HG03280 (cell line): ENCODE measurements at regions not wholly inside any gene's neighbourhood (a gene's known extent, or its start where the extent isn't known, plus 50 kb on each side); places are given as distances from the start of the nearest gene placed in this dataset.
"Not testable (repeated sequence)": the region's sequence is repeated elsewhere in the genome, so short reads cannot be mapped to it uniquely, and the experiment has no call there.

Source experiments
- ATAC-seq: cut with Tn5 transposase; IDR thresholded peaks from one replicate; pipeline ENCODE4 v1.9.1; 2021; ENCODE audit warnings: mild to moderate bottlenecking, moderate library complexity; ENCODE audit not compliant: unreplicated experiment

DNA sequence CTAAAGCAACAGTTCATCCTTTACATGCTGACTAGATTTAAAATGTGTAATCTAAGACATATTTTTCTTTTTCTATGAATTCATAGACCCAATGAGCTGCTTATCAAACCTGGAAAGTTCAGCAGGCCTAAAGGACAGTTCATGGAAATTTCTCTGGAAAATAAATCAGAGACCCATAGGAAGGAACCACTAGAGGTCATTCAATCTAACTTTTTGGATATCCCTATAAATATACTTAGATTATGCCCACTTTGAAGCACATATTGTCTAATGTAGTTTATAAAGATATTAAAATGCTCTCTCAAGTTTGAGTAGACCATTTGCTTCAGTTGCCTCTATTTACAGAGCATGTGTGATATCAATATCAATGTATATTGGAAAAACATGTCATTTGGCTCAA is 473.0 kb downstream of the FAT4 start:
- no peak for ATAC-seq

DNA sequence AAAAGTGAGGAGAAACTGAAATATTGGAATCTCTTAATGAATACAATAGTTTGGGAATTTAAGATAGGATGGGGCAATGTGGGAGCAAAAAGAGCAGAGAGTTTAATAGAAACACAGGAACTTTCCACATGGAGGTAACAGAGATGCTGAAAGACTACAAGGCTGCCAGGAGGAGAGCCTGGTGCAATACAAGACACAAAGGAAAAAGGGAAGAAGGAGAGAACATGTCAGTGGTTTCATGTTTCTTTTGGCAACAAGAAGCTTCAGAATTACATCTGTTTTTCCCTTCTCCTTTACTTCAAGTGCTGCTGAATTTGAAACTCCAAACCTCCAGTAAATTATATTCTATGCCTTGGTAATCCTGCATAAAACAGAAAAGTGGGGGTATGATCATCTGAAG is 474.3 kb downstream of the FAT4 start:
- no peak for ATAC-seq

DNA sequence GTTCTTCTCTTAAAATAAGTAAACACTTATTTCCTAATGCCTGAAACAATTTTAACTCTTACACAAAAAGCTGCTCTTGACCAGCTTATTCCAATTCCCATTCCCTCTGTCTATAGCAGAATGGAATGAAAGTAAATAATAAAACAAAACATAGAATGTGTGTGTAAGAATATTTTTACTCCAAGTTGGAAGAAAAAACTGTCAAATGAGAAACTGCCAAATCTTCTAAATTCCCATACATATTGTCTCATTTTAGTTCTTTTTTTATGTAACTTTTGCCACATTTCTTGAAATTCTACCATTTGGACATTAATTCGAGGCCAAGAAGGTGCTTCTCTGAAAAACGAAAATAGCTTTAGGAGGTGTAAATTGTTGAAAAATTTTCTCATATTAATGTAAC is 477.1 kb downstream of the FAT4 start:
- no peak for ATAC-seq

DNA sequence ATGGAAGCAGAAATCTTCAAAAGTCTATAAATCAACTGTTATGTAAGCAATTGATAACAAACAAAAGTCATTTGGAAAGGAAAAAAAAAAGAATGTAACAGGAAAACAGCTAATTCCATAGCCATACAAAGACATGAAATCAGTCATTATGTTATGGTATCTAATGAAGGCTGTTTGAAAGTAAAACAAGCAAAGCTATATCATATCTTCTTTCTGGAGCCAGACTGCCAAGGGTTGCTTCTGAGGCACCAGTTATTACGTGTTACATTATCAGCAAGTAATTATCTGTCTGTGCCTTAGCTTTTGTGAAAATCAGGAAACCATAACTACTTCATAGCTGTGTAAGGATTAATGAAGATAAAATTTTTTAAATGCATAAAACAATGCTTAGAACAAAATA is 480.2 kb downstream of the FAT4 start:
- no peak for ATAC-seq

DNA sequence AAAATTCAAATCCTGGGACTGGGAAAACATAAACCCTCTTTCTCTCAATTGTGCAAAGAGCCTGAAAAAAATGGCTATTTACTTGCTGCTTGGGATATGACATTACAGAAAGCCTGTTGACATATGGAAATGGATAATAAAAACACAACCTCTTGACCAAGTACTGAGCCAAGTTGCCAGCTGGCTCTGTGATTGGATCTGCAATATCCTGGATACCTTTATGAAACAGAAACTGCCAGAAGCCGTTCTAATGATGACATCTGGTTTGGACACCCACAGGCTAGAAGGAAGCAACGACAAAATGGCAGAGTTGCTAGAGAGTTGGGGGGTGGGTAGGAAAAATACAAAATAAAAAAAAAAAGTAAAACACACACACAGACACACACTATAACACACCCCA is 481.4 kb downstream of the FAT4 start:
- ATAC-seq, result no peak

DNA sequence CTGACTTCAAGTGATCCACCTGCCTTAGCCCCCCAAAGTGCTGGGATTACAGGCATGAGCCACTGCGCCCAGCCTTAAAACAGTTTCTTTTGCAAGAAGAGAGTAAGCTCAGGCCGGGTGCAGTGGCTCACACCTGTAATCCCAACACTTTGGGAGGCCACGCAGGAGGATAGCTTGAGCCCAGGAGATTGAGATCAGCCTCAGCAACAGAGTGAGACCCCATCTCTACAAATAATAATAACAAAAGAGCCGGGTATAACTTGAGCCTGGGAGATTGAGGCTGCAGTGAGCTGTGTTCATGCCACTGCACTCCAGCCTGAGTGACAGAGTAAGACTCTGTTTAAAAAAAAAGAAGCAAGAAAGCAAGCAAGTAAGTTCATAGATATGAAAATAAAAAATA is 482.9 kb downstream of the FAT4 start:
- not testable (repeated sequence) for ATAC-seq

DNA sequence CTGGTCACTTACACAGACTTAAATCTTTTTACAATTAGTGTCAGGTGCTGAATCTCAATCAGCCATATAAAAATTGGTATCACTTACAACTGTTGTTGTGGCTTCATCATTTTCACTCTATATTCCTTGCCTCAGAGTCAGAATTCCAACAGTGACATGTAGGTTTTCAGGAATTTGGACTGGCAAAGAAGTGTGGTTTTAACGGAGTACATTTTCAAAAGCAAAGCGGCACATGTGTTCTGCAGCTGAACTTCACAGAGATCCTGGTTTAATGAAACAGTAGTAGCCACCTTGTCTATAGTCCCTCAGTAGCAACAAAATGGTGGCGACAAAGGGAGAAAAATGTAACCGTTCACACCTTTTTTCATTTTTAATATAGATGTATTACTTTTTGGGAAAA is 486.6 kb downstream of the FAT4 start:
- no peak for ATAC-seq

DNA sequence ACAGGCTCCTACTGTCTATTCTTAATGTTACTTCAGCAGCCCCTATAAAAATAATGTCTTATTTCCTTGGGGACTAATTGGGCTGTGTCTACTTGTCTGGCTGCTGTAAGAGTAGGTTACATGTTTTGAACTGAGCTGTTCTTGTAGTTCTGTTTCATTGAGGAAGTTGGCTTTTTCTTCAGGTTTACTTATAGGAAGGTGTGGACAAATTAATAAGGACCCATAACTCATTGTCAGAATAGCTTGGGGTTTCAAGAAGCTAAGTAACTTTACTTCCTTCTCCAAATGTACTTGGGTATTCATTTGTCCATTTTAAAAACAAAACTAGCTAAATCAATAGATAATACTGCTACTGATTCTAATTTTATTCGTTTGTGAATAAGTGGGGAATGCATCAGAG is 487.2 kb downstream of the FAT4 start:
- ATAC-seq, result no peak

DNA sequence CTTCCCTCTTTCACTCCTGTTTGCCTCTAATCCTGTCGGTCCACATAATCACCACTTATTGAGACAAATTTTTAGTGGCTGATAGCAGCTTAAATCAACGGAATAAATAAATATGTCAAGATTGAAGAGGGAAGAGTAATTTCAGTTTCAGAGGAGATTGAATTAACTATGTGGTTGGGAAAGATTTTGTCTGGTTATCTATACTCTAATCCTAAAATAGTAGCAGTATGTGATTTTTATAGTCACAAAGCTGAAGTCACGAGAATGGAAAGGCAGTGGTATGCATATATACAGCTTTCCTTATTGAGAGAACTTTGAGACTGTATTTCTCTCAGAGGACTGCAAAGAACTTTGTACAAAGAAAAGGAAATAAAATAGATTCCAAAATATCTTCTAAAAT is 493.3 kb downstream of the FAT4 start:
- no peak for ATAC-seq

DNA sequence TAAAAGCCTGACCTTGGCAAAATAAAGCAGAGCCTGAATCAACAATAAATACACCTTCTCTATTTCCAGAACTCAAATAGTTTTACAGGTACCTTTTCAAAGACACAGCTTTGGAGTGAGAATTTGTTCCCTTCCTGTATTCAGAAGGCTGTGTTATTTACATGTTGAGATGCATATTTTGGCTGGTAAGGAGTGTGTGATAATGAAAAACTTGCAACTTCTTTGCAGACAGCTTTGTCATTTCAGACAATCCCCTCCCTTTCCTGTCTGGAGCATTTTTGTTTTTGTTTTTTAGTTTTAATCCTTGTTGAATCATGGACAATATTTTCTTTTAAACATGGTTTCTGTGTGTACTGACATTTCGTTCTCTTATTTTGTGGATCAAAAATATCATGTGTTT is 493.8 kb downstream of the FAT4 start:
- no peak for ATAC-seq

DNA sequence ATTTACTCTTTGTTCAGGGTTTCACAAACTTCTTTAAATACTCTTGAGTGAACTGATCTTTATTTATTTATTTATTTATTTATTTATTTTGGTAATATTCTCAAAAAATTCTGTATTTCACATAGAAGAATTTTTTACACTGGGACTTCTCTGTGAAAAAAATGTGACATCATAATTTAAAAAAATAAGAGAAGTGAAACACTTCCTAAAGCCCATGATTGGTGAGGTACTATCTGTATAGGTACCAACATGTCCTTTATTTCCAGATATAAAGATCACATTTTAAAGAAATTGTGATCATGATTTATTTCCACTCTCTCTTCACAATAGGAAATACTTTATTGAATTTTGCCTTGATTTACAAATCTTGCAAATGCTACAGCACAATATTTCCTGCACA is 497.1 kb downstream of the FAT4 start:
- ATAC-seq, result no peak

DNA sequence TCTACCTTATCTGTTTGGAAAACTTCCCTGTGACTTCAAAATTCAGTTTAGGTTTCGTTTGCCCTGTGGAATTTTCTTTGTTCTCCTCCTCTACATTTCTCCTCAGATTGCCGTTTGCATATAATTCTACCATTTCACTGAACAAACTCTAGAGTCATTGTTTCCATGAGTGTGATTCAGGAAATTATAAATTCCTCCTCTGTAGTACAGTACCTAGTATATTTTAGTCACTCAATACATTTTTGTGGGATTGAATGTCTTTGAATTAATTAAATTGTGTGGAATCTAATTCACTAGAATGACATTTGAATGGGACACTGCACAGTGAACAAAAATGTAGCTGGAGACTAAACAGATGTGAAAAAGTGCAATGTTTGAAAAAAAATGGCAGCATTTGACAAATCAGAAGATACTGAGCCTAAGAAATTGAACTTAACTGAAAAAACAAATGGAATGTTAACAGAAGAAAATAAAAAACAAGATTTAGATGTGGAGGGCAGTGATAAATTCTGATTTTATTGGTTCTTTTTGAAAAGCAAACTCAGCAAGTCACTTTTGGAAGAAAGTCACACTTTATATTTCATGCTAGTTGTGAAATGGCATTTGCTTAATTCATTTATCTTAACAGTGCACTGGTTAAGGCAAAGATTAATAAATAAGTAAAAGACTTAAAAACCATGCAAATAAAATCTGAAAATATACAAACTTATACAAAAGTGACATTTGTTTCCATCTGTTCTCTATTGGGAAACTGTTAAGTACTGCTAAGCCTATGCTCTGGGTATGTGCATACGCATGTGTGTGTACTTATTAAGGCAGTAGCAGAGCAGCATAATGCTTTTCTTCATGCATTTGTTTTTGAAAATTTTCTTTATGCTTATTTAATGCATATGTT is 512.3 kb downstream of the FAT4 start:
- no peak for ATAC-seq

DNA sequence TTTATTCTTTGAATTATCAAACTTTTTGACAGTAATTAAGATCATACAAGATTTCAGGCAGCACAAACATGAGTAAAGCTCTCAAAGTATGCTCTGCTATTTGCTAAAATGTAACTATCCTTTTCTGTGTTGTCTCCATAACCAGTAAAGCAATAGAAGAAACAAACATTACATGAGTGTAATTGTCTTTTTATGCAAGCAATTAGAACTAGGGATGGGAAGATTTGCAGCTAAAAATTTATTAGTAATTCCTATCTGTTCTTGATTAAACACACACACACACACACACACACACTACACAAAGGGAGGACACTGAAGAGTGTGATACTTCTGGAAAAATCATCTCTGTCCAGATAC is 512.9 kb downstream of the FAT4 start:
- ATAC-seq, result no peak

DNA sequence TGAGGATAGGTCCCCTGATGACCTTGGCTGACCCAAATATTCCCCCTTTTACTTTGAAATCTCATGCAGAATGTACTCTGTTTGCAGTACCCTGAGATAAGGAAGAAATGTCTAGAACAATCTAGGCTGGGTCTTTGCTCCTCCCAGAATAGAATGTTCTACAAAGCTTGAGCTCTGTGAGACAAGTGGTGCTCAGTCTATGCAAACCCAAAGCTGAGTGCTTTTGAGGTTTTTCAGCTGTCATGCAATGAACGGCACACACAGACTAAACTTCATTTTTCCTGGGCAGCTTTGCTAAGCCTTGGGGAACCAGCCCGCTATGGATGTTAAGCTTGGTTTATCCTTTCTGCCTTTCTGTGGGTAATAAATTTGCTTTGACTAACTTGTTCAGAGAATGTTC is 513.6 kb downstream of the FAT4 start:
- ATAC-seq, result no peak

DNA sequence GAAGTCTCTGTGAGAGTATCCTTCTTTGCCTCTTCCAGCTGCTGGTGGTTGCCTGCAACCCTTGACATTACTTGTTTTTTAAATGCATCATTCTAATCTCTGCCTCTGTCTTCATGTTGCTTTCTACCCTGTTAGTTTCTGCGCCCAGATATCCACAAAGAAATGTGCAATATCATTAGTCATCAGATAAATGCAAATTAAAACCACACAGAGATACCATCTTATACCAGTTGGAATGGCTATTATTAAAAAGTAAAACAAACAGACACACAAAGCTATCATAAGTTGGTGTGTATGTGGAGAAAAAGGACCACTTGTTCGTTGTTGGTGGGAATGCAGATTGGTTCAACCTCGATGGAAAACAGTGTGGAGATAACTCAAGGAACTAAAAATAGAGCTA is 517.4 kb downstream of the FAT4 start:
- no peak for ATAC-seq

DNA sequence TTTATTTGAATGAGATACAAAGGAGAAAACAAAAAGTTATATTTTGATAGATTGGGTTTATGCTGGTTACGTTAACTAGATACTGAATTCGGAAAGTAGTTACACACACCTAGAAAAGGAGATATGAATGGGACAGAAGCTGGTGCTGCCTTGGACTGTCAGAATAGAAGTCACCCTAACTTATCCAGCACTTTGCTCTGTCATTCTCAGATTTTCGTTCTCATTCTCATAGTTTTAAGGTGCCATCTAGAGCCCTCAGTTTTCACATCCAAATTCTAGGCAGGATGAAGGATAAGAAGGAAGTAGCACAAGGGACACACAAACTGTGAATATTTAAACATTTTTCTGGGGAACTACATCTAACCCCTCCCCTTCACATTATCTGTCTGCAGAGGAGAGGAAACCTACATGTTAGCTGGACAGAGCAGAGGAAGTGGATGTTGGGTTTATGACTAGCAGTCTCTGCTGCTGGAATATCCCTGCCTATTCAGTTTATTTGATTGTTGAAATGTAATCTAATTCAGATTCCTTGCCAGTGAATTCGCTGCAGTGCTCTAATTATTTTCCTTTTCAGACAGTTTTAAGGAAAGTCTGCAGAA is 521.9 kb downstream of the FAT4 start:
- no peak for ATAC-seq

DNA sequence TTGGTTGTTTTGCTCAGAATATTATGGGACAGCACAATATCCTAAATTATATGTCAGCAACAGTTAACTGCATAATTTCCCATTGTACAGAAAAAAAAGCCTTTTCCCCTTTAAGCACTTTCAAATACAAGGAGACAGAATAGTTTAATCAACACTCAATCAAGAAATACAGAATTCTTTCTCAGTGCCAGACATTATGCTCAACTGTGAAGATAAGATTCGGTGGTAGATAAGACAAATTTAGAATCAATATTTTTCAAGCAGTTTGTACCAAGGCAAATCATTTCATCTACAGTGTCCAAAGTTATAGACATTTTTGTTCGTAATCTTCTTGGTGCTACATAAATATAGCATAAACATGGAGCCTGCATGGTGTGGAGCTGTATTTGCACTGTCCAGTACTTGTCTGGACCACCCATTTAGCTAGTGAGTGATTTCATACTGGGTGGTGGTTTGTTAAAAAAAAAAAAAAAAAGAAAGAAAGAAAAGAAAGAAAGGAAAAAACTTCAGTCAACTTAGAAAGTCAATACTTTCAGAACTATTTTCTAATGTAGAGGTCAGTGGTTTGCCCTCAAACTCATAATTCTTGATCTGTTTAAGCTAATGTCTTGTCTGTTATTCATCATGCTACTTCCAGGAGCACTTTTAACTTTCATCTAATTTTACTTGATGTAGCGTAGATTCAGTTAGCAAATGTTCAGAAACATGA is 522.9 kb downstream of the FAT4 start:
- no peak for ATAC-seq

DNA sequence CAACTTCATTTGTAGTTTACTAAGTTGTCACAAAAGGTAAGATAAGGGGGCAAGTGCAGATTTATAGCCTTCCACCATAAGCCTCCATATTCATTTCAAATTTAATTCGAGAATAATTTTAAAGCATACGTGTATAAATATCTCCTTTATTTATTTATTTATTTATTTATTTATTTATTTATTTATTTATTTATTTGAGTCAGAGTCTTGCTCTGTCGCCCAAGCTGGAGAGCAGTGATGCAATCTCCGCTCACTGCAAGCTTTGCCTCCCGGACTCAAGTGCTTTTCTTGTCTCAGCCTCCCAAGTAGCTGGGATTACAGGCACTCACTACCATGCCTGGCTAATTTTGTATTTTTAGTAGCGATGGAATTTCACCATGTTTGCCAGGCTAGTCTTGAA is 523.4 kb downstream of the FAT4 start:
- ATAC-seq, result no peak

DNA sequence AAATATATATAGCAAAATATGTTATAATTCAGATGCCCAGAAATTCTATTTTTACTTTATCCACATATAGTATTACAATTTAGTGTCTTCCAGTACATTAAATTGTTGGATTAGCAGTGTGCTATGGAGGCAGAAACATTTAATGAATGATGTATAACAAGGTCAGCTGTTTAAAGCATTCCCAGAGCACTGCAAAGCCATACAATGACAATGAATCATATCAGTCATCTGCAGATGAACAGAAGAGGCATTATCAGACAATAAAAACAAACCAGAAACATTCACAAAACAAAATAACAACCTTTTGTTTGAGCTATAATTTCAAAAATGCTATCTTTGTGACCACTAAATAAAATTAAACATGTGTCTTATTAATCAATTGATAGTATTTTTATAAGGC is 524.2 kb downstream of the FAT4 start:
- no peak for ATAC-seq

DNA sequence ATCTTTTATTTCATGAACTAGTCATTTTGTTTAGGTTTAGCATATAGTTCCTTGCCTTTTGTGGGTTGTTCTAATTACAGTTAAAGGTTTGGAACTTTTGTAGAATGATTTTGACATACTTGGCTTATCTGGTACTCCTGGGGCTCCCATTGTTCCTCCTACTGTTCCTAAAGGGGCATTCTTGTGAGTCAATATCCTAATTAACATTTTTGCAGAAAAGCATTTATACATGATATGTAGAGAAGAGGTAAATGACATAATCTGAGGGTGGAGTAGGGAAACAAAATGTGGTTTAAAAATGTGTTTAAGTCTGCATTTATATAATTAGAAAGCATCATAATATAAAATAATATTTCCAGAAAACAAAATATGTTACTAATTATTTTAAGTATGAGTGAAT is 529.2 kb downstream of the FAT4 start:
- ATAC-seq, result no peak

DNA sequence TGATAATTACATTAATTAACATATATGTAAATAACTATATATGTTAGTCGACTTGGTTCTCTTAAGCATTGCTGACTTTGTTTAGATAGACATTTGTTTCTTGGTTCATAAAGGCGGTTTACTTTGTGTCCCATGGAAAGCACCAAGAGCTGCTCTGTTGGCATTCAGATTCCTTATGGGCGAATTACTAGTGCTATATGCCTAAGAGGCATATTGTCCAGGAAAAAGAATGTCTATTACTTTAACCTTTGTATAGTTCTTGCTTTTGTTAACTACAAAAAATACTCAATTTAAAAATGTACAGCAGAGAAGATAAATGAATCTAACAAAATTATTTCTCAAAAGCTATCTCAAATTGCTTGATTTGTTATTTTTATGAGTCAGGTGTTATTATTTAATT is 532.8 kb downstream of the FAT4 start:
- ATAC-seq, result no peak

DNA sequence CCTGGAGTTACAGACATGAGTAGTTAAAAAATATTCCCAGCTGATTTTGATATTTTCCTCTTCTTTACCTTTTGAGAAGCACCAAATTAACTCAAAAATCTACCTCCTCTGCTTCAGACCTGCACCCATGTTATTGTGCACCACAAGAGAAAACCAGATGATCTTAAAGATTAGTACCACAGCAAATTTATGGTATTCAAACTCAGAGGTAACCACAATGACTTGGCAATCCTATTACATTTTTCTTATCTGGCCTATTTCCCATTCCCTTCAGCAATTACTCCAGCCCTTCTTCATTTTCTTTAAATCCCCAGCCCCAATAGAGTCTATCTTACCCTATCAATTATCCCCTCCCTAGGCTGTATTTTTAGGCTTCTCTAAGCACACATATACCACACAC is 535.1 kb downstream of the FAT4 start:
- no peak for ATAC-seq
